DND-41 (cell line): ENCODE measurements at regions not wholly inside any gene's neighbourhood (a gene's known extent, or its start where the extent isn't known, plus 50 kb on each side); places are given as distances from the start of the nearest gene placed in this dataset.
A peak's percentile ranks its signal among the peaks of the same experiment; 100 is the strongest.

ENCODE experiments used
- ATAC-seq: fragments of 200-7000 bp; cut with Tn5 transposase; 3 replicates; pipeline ENCODE4 v1.9.1; 2021; ENCODE audit warnings: low read depth; ENCODE audit not compliant: insufficient read depth
- DNase-seq: peaks from one replicate; pipeline ENCODE4 v3.0.0-alpha.2; 2020
- H2AFZ ChIP-seq: 2 replicates; pipeline ENCODE4 v1.6.0; 2012; ENCODE audit warnings: low read depth, low read length
- H3K27ac ChIP-seq: 2 replicates; pipeline ENCODE4 v1.5.1; 2012; ENCODE audit warnings: low read length, inconsistent platforms
- H3K27me3 ChIP-seq: fragments of 200-600 bp; sonication (generic); 2 replicates; pipeline ENCODE4 v1.6.0; 2012; ENCODE audit warnings: low read length, mild to moderate bottlenecking, inconsistent platforms; ENCODE audit not compliant: insufficient read depth, poor library complexity
- H3K36me3 ChIP-seq: 2 replicates; pipeline ENCODE4 v1.5.1; 2012; ENCODE audit warnings: low read length, inconsistent platforms; ENCODE audit not compliant: insufficient read depth
- H3K4me1 ChIP-seq: 2 replicates; pipeline ENCODE4 v1.5.1; 2012; ENCODE audit warnings: mild to moderate bottlenecking, low read length; ENCODE audit not compliant: insufficient read depth
- H3K4me2 ChIP-seq: 2 replicates; pipeline ENCODE4 v1.6.0; 2012; ENCODE audit warnings: mild to moderate bottlenecking, moderate library complexity, low read length, inconsistent platforms; ENCODE audit not compliant: insufficient read depth
- H3K4me3 ChIP-seq, 2 experiments: fragments of 200-600 bp in 1 of 2; shearing (Covaris generic) in 1 of 2; 2 replicates each; pipeline ENCODE4 v1.5.1; 2012 to 2016; ENCODE audit warnings: inconsistent platforms in 2 of 2, low read length in 2 of 2, mild to moderate bottlenecking in 2 of 2, low read depth in 1 of 2, moderate library complexity in 1 of 2
- H3K79me2 ChIP-seq: 2 replicates; pipeline ENCODE4 v1.6.0; 2012; ENCODE audit warnings: low read length, inconsistent platforms; ENCODE audit not compliant: insufficient read depth
- H3K9ac ChIP-seq: 2 replicates; pipeline ENCODE4 v1.6.0; 2012; ENCODE audit warnings: low read depth, mild to moderate bottlenecking, inconsistent platforms, low read length, moderate library complexity
- H3K9me3 ChIP-seq: 2 replicates; pipeline ENCODE4 v1.5.1; 2012; ENCODE audit warnings: low read length, moderate library complexity, mild to moderate bottlenecking, inconsistent platforms; ENCODE audit not compliant: insufficient read depth, severe bottlenecking
- H4K20me1 ChIP-seq: 2 replicates; pipeline ENCODE4 v1.6.0; 2012; ENCODE audit warnings: low read length; ENCODE audit not compliant: insufficient read depth
- EZH2 ChIP-seq: IDR thresholded peaks from 3 replicates; pipeline ENCODE4 v1.6.1; 2012; ENCODE audit warnings: borderline replicate concordance, low read depth, mild to moderate bottlenecking, moderate library complexity, low read length, inconsistent platforms; ENCODE audit not compliant: severe bottlenecking
- TF ChIP-seq, protein P1 (sequence below): IDR thresholded peaks from 2 replicates; pipeline ENCODE4 v1.5.1; 2012; ENCODE audit warnings: borderline replicate concordance, low read length, moderate library complexity, mild to moderate bottlenecking; ENCODE audit not compliant: poor library complexity, severe bottlenecking; ENCODE audit errors: extremely low read depth

DNA sequence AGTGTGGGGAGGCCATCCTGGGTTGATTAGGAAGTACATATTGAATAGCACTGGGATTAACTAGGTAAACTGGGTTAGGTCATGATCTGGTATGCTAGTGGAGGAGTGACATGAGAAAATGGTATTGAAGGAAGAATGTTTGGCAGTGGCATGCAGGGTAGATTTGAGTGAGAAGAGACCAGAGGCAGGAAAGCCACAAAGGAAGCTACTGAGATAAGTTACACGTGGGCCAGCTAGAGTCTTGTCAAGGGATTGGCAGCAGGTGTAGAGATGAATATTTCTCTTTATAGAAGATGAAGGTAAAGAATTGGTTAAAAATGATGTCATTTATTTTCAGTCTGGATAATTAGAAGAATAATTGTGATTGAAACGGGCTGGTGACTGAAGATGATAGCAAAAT lies 91.0 kb upstream of the TPRG1 start:
- no peak overlapping the region for H2AFZ ChIP-seq
- no peaks in the 10 kb centered on the region for H3K27me3 ChIP-seq
- no peak overlapping the region for H3K4me2 ChIP-seq
- H3K79me2 ChIP-seq, result no peaks in the 10 kb centered on the region
- no peaks in the 10 kb centered on the region for H3K9me3 ChIP-seq
- H3K36me3 ChIP-seq, result no peaks in the 10 kb centered on the region
- H3K9ac ChIP-seq, result no peak overlapping the region
- H3K4me1 ChIP-seq, result peaks cover 3% of the 10 kb centered on the region; the same call in 1 of the 2 replicates
- DNase-seq, result peak; percentile 18
- TF ChIP-seq, protein P1, sequence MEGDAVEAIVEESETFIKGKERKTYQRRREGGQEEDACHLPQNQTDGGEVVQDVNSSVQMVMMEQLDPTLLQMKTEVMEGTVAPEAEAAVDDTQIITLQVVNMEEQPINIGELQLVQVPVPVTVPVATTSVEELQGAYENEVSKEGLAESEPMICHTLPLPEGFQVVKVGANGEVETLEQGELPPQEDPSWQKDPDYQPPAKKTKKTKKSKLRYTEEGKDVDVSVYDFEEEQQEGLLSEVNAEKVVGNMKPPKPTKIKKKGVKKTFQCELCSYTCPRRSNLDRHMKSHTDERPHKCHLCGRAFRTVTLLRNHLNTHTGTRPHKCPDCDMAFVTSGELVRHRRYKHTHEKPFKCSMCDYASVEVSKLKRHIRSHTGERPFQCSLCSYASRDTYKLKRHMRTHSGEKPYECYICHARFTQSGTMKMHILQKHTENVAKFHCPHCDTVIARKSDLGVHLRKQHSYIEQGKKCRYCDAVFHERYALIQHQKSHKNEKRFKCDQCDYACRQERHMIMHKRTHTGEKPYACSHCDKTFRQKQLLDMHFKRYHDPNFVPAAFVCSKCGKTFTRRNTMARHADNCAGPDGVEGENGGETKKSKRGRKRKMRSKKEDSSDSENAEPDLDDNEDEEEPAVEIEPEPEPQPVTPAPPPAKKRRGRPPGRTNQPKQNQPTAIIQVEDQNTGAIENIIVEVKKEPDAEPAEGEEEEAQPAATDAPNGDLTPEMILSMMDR, result no peak
- TF ChIP-seq EZH2, result no peak
- no peaks in the 10 kb centered on the region for H4K20me1 ChIP-seq
- H3K27ac ChIP-seq, result no peak overlapping the region
- H3K4me3 ChIP-seq, result no peak overlapping the region
- ATAC-seq, result peak; percentile 84

DNA sequence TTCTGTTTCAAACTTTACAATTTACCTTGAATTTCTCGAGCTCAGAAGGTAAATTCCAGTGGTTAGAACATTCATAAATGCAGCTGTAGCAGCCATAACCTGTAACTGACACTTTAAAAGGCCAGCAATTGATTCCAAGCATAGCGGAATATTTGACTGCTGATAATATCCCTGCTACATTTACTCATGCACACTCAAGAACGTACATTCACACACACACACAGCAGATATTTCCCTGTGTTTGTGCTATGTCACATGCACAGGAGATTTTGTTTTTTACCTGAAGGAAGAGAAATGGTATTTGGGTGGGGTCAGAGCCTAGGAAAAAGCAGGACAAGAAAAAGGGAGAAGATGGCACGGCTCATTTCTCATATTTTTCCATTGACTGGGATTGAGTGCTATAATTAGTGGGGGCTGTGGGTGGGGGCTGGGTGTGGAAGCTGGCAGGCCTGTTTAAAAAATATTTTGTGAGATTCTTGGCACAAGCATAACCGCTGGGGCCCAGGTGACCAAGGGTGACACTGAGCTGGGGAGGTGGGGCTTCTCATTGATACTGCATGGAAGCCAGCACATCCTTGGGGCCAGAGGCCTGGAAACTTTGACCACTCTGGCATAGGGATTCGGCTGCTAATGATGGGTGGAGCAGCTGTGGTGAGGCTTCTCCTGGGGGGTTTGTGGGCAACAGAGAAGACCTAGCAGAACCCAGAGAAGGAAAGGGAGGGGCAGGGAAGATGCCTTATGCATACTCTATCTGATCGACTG lies 88.9 kb upstream of the TPRG1 start:
- H3K36me3 ChIP-seq, result no peaks in the 10 kb centered on the region
- no peak overlapping the region for H3K4me2 ChIP-seq
- no peak overlapping the region for H3K4me3 ChIP-seq
- no peaks in the 10 kb centered on the region for H3K79me2 ChIP-seq
- no peak for TF ChIP-seq EZH2
- TF ChIP-seq, protein P1, result no peak
- peaks cover 3% of the 10 kb centered on the region; the same call in 1 of the 2 replicates for H3K4me1 ChIP-seq
- ATAC-seq (no peak), DNase-seq (no peak)
- H3K27ac ChIP-seq, result no peak overlapping the region
- H3K9ac ChIP-seq, result no peak overlapping the region
- H3K27me3 ChIP-seq, result no peaks in the 10 kb centered on the region
- H2AFZ ChIP-seq, result no peak overlapping the region
- no peaks in the 10 kb centered on the region for H3K9me3 ChIP-seq
- H4K20me1 ChIP-seq, result no peaks in the 10 kb centered on the region

DNA sequence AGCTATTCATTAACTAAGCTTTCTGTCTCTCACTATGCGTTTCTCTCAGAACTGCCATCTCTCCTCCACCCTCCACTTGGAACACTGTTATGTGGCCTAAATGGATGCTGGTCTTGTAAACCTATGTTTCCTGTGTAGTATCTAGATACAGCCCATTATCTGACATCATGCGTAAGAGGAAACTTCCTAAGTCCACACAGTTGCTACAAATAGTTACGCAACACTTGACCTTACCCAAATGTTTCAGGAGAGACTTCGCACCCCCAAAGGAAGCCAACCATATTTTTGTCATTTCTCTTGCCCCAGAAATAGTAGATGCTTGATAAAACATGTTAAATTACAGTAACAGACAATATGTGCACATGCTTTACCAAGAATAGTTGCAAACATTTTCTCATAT lies 87.2 kb upstream of the TPRG1 start:
- Histone ChIP-seq H3K9me3 (no peaks in the 10 kb centered on the region), H4K20me1 (no peaks in the 10 kb centered on the region), H3K4me2 (no peak overlapping the region), H3K4me3 (no peak overlapping the region), H3K27ac (no peak overlapping the region), H3K9ac (no peak overlapping the region), H3K4me1 (peaks cover 3% of the 10 kb centered on the region; the same call in 1 of the 2 replicates), H3K36me3 (no peaks in the 10 kb centered on the region), H3K27me3 (no peaks in the 10 kb centered on the region), H2AFZ (no peak overlapping the region), H3K79me2 (no peaks in the 10 kb centered on the region)
- ATAC-seq (no peak), DNase-seq (no peak)
- TF ChIP-seq, protein P1, result no peak
- TF ChIP-seq EZH2, result no peak
